GM23338 (cell line): ENCODE measurements at regions not wholly inside any gene's neighbourhood (a gene's known extent, or its start where the extent isn't known, plus 50 kb on each side); places are given as distances from the start of the nearest gene placed in this dataset.

Experiments
- ATAC-seq: fragments of 200-7000 bp; cut with Tn5 transposase; 3 replicates; pipeline ENCODE4 v1.9.1; 2020
- DNase-seq: peaks from one replicate; pipeline ENCODE4 v3.0.0-alpha.2; 2015; ENCODE audit warnings: low spot score
- H2AFZ ChIP-seq: fragments of 200-600 bp; sonication (generic); 2 replicates; pipeline ENCODE4 v1.8.0; 2016; ENCODE audit warnings: antibody characterized with exemption, mild to moderate bottlenecking, moderate library complexity
- H3F3A ChIP-seq: fragments of 200-600 bp; sonication (generic); replicated peaks from 2 replicates; pipeline ENCODE4 v1.8.0; 2017; ENCODE audit warnings: antibody characterized with exemption, mixed run types, low read depth
- H3K27ac ChIP-seq: fragments of 200-600 bp; sonication (generic); 2 replicates; pipeline ENCODE4 v1.6.1; 2016; ENCODE audit warnings: low read depth
- H3K27me3 ChIP-seq: fragments of 200-600 bp; sonication (generic); 2 replicates; pipeline ENCODE4 v1.8.0; 2016; ENCODE audit warnings: mild to moderate bottlenecking, mixed run types, moderate library complexity; ENCODE audit not compliant: insufficient read depth
- H3K36me3 ChIP-seq: fragments of 200-600 bp; sonication (generic); 2 replicates; pipeline ENCODE4 v1.8.0; 2016; ENCODE audit warnings: mild to moderate bottlenecking; ENCODE audit not compliant: insufficient read depth
- H3K4me1 ChIP-seq: fragments of 200-600 bp; sonication (generic); 2 replicates; pipeline ENCODE4 v1.8.0; 2016; ENCODE audit warnings: mild to moderate bottlenecking, moderate library complexity; ENCODE audit not compliant: insufficient read depth
- H3K4me2 ChIP-seq: fragments of 200-600 bp; sonication (generic); 2 replicates; pipeline ENCODE4 v1.7.1; 2017; ENCODE audit warnings: mixed run types
- H3K4me3 ChIP-seq: fragments of 200-600 bp; sonication (generic); 2 replicates; pipeline ENCODE4 v1.6.1; 2016; ENCODE audit warnings: mixed run types
- H3K79me2 ChIP-seq: fragments of 200-600 bp; sonication (generic); replicated peaks from 2 replicates; pipeline ENCODE4 v1.8.0; 2017; ENCODE audit warnings: mild to moderate bottlenecking; ENCODE audit not compliant: insufficient read depth
- H3K9me2 ChIP-seq: fragments of 200-600 bp; sonication (generic); 2 replicates; pipeline ENCODE4 v1.8.0; 2017; ENCODE audit not compliant: insufficient read depth
- H4K20me1 ChIP-seq: fragments of 200-600 bp; sonication (generic); replicated peaks from 2 replicates; pipeline ENCODE4 v1.8.0; 2017; ENCODE audit warnings: mild to moderate bottlenecking; ENCODE audit not compliant: insufficient read depth
- H3K27ac Mint-ChIP-seq: 2 replicates; pipeline ENCODE4 v1.8.0; 2020; ENCODE audit warnings: inconsistent platforms, mild to moderate bottlenecking, moderate library complexity, mixed read lengths
- H3K27me3 Mint-ChIP-seq: 3 replicates; pipeline ENCODE4 v1.8.0; 2022; ENCODE audit warnings: low read depth, mild to moderate bottlenecking, moderate library complexity, mixed read lengths, inconsistent platforms; ENCODE audit not compliant: insufficient read depth, poor library complexity
- H3K36me3 Mint-ChIP-seq: 3 replicates; pipeline ENCODE4 v1.8.0; 2021; ENCODE audit warnings: low read depth, mild to moderate bottlenecking, inconsistent platforms, moderate library complexity, mixed read lengths
- H3K4me1 Mint-ChIP-seq: 3 replicates; pipeline ENCODE4 v1.8.0; 2020; ENCODE audit warnings: mild to moderate bottlenecking, inconsistent platforms, mixed read lengths
- H3K4me3 Mint-ChIP-seq: 3 replicates; pipeline ENCODE4 v1.8.0; 2021; ENCODE audit warnings: moderate library complexity, mild to moderate bottlenecking, inconsistent platforms, mixed read lengths
- H3K9me3 Mint-ChIP-seq: 3 replicates; pipeline ENCODE4 v1.8.0; 2020; ENCODE audit warnings: moderate library complexity, mild to moderate bottlenecking, inconsistent platforms, mixed read lengths
- CREB1 ChIP-seq: fragments of 250-450 bp; sonication (Bioruptor Pico); IDR thresholded peaks from 2 replicates; pipeline ENCODE4 v1.5.0; 2020; ENCODE audit warnings: low read depth, mild to moderate bottlenecking, moderate library complexity
- ETS1 ChIP-seq: IDR thresholded peaks from 2 replicates; pipeline ENCODE4 v1.6.1; 2016; ENCODE audit warnings: antibody characterized with exemption
- EZH2phosphoT487 ChIP-seq: fragments of 200-600 bp; sonication (generic); IDR thresholded peaks from one replicate; pipeline ENCODE4 v1.8.1; 2018; ENCODE audit warnings: antibody characterized with exemption; ENCODE audit not compliant: unreplicated experiment
- POLR2AphosphoS5 ChIP-seq: IDR thresholded peaks from 2 replicates; pipeline ENCODE4 v1.6.1; 2016; ENCODE audit warnings: antibody characterized with exemption, low read depth
- ZNF114 ChIP-seq: fragments of 250-450 bp; sonication (Bioruptor Pico); IDR thresholded peaks from 2 replicates; pipeline ENCODE4 v1.5.0; 2020; ENCODE audit warnings: mild to moderate bottlenecking, moderate library complexity
- ZNF331 ChIP-seq: fragments of 250-450 bp; sonication (Bioruptor Pico); IDR thresholded peaks from 2 replicates; pipeline ENCODE4 v1.5.0; 2020; ENCODE audit warnings: low read depth, mild to moderate bottlenecking, moderate library complexity
- TF ChIP-seq, protein P1 (sequence below), 2 experiments: fragments of 200-600 bp in 1 of 2; sonication (generic) in 1 of 2; conservative IDR thresholded peaks; 2 replicates each; pipeline versions ENCODE4 v1.5.1 to v1.6.1; 2016 to 2017; ENCODE audit warnings: antibody characterized with exemption in 2 of 2, low read depth in 2 of 2, mild to moderate bottlenecking in 2 of 2, moderate library complexity in 1 of 2
- TF ChIP-seq, protein P2 (sequence below): fragments of 250-450 bp; sonication (Bioruptor Pico); IDR thresholded peaks from 2 replicates; pipeline ENCODE4 v1.5.0; 2020; ENCODE audit warnings: mild to moderate bottlenecking, moderate library complexity

GRCh38 chr2:129803032-129803431, 176.4 kb upstream of the RAB6C start (continued):
- TF ChIP-seq, protein P1, sequence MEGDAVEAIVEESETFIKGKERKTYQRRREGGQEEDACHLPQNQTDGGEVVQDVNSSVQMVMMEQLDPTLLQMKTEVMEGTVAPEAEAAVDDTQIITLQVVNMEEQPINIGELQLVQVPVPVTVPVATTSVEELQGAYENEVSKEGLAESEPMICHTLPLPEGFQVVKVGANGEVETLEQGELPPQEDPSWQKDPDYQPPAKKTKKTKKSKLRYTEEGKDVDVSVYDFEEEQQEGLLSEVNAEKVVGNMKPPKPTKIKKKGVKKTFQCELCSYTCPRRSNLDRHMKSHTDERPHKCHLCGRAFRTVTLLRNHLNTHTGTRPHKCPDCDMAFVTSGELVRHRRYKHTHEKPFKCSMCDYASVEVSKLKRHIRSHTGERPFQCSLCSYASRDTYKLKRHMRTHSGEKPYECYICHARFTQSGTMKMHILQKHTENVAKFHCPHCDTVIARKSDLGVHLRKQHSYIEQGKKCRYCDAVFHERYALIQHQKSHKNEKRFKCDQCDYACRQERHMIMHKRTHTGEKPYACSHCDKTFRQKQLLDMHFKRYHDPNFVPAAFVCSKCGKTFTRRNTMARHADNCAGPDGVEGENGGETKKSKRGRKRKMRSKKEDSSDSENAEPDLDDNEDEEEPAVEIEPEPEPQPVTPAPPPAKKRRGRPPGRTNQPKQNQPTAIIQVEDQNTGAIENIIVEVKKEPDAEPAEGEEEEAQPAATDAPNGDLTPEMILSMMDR (conservative IDR thresholded peaks at IDR 0.05; ENCODE audit: low read depth in 2 of 2): no peak
- no peak for TF ChIP-seq ETS1

DNA sequence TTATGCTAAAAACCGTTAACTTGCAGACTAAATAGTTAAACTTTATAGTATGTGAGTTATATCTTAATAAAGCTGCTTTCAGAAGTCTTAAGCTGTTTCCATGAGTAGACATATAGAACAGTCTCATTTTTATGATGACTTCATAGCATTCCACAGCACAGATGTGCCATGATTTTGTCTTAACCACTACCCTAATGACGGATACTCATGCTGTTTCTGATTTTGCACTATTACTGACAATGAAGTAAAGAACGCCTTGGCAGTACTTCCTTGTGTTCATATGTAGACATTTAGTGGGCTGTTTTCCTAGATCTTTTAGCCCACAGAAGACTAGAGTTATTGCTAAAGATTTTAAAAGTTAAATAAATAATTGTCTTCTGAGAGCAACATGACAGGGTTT, 175.6 kb upstream of the RAB6C start:
- peaks cover 47% of the 10 kb centered on the region for H3K4me1 Mint-ChIP-seq
- no peaks in the 10 kb centered on the region for H4K20me1 ChIP-seq
- DNase-seq: no peak
- H2AFZ ChIP-seq: no peak overlapping the region
- H3K4me1 ChIP-seq: peaks cover 29% of the 10 kb centered on the region
- no peak overlapping the region for H3K4me2 ChIP-seq
- H3K9me2 ChIP-seq: no peaks in the 10 kb centered on the region
- no peaks in the 10 kb centered on the region for H3K36me3 ChIP-seq
- no peak overlapping the region for H3K4me3 Mint-ChIP-seq
- peaks cover 8% of the 10 kb centered on the region for H3K27me3 Mint-ChIP-seq
- no peaks in the 10 kb centered on the region for H3K27me3 ChIP-seq
- no peaks in the 10 kb centered on the region for H3K9me3 Mint-ChIP-seq
- no peaks in the 10 kb centered on the region; the same call in 2 of the 3 replicates for H3K36me3 Mint-ChIP-seq
- H3K27ac Mint-ChIP-seq: no peak overlapping the region
- no peaks in the 10 kb centered on the region for H3F3A ChIP-seq
- H3K27ac ChIP-seq: no peak overlapping the region
- no peaks in the 10 kb centered on the region for H3K79me2 ChIP-seq
- no peak overlapping the region for H3K4me3 ChIP-seq
- no peak for ATAC-seq
- TF ChIP-seq, protein P1 (conservative IDR thresholded peaks at IDR 0.05; ENCODE audit: low read depth in 2 of 2): no peak
- TF ChIP-seq POLR2AphosphoS5 (no peak), ZNF331 (no peak), CREB1 (no peak), EZH2phosphoT487 (no peak), ZNF114 (CRISPR knock-in tag) (no peak), ETS1 (no peak)
- TF ChIP-seq, protein P2, sequence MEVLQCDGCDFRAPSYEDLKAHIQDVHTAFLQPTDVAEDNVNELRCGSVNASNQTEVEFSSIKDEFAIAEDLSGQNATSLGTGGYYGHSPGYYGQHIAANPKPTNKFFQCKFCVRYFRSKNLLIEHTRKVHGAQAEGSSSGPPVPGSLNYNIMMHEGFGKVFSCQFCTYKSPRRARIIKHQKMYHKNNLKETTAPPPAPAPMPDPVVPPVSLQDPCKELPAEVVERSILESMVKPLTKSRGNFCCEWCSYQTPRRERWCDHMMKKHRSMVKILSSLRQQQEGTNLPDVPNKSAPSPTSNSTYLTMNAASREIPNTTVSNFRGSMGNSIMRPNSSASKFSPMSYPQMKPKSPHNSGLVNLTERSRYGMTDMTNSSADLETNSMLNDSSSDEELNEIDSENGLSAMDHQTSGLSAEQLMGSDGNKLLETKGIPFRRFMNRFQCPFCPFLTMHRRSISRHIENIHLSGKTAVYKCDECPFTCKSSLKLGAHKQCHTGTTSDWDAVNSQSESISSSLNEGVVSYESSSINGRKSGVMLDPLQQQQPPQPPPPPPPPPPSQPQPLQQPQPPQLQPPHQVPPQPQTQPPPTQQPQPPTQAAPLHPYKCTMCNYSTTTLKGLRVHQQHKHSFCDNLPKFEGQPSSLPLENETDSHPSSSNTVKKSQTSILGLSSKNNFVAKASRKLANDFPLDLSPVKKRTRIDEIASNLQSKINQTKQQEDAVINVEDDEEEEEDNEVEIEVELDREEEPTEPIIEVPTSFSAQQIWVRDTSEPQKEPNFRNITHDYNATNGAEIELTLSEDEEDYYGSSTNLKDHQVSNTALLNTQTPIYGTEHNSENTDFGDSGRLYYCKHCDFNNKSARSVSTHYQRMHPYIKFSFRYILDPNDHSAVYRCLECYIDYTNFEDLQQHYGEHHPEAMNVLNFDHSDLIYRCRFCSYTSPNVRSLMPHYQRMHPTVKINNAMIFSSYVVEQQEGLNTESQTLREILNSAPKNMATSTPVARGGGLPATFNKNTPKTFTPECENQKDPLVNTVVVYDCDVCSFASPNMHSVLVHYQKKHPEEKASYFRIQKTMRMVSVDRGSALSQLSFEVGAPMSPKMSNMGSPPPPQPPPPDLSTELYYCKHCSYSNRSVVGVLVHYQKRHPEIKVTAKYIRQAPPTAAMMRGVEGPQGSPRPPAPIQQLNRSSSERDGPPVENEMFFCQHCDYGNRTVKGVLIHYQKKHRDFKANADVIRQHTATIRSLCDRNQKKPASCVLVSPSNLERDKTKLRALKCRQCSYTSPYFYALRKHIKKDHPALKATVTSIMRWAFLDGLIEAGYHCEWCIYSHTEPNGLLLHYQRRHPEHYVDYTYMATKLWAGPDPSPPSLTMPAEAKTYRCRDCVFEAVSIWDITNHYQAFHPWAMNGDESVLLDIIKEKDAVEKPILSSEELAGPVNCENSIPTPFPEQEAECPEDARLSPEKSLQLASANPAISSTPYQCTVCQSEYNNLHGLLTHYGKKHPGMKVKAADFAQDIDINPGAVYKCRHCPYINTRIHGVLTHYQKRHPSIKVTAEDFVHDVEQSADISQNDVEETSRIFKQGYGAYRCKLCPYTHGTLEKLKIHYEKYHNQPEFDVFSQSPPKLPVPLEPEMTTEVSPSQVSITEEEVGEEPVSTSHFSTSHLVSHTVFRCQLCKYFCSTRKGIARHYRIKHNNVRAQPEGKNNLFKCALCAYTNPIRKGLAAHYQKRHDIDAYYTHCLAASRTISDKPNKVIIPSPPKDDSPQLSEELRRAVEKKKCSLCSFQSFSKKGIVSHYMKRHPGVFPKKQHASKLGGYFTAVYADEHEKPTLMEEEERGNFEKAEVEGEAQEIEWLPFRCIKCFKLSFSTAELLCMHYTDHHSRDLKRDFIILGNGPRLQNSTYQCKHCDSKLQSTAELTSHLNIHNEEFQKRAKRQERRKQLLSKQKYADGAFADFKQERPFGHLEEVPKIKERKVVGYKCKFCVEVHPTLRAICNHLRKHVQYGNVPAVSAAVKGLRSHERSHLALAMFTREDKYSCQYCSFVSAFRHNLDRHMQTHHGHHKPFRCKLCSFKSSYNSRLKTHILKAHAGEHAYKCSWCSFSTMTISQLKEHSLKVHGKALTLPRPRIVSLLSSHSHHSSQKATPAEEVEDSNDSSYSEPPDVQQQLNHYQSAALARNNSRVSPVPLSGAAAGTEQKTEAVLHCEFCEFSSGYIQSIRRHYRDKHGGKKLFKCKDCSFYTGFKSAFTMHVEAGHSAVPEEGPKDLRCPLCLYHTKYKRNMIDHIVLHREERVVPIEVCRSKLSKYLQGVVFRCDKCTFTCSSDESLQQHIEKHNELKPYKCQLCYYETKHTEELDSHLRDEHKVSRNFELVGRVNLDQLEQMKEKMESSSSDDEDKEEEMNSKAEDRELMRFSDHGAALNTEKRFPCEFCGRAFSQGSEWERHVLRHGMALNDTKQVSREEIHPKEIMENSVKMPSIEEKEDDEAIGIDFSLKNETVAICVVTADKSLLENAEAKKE: no peak
